ENCODE measurements at regions not wholly inside any gene's neighbourhood (a gene's known extent, or its start where the extent isn't known, plus 50 kb on each side); places are given as distances from the start of the nearest gene placed in this dataset.

DNA sequence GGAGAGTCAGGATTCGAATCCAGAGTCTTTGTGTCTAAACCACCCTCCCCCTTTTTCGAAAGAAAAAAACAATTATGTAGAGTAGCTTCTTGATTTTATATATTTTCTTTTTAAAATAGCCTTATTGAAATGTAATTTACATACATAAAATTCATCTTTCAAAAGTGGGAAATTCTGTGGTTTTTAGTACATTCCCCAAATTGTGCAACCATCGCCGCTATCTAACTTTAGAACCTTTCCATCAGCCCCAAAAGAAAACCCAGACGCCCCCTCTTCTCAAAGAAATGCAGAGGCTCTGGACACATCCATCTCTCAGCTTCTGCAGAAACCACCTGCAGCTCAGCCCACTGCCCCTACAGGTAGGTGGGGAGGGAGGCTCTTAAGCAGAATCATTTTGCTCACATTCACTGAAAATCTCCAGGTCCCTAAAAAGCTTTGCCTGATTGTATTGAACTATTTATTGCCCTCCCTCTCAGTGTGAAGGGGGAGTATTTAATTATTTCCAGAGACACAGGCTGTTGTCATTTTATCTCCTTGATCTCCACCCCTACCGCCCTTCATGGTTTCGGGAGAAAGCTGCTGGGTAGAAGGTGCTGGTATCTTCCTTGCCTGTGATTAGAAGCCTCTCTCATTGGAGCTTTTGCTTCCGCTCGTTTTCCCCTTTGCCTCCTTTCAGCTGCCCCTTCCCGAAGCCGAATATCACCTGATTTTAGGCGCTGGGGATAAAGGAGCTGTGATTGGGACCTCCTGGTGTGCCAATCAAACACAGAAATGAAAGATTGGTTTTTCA lies 68.7 kb upstream of the KCNG1 start:
- DNase-seq: no peak

GRCh38 chr20:51089840-51090239 lies 66.9 kb upstream of the KCNG1 start:
- DNase-seq: no peak

GRCh38 chr20:51089272-51089781 lies 66.4 kb upstream of the KCNG1 start:
- DNase-seq: no peak

DNA sequence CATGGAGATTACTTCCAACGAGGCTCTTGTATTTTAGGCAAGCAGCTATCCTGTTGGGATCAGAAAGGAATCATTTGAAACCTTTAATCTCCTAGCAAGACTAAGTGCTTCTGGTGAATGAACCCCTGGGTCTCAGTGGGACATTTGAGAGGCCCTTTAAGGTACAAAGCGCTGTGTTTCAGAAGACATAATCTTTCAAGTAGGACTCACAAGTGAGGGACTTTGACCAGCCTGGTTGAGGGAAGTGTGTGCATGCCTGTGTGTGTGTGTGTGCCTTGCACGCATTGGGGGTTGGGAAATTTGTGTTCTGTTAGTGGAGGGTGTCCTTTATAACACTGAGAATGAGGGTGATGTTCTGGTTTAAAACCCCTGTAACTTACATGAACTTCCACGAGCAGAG lies 64.4 kb upstream of the KCNG1 start:
- DNase-seq: no peak

DNA sequence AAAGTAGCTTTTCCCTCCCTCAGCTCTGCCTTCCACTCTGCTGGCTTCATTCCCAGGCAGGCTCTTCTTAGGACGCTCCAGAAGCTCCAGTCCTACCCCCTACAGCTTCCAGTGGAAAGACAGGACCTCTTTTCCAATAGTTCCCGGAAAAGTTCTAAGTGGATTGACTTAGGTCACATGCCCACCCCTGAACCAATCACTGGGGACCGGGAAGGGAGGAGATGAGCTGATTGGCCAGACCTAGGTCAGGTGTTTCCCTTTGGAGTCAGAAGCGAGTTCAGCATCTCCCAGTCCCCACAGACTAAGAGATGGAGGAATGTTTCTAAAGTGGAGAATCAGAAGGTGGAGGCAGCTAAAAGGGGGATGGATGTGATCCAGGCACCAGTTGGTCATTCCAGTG lies 62.9 kb upstream of the KCNG1 start:
- DNase-seq: no peak

- DNase-seq: no peak
These were observed 61.9 kb upstream of the KCNG1 start for GRCh38 chr20:51084593-51085377.

DNA sequence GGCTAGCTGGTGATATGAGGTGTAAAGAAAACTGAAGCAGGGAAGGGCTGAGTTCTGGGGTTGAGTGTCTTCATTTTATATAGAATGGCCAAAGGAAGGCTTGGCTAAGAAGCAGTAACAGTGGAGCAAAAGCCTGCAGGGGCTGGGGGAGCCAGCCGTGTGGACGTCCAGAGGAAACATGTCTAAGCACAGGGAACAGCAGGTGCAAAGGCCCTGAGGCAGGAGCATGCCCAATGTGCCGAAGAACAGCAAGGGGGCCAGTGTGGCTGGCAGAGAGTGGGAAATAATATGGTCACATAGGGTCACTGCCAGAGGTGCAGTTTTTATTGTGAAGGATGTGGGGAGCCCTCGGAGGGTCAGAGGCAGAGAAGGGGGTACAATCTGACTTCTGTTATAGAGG lies 60.5 kb upstream of the KCNG1 start:
- DNase-seq: no peak

DNA sequence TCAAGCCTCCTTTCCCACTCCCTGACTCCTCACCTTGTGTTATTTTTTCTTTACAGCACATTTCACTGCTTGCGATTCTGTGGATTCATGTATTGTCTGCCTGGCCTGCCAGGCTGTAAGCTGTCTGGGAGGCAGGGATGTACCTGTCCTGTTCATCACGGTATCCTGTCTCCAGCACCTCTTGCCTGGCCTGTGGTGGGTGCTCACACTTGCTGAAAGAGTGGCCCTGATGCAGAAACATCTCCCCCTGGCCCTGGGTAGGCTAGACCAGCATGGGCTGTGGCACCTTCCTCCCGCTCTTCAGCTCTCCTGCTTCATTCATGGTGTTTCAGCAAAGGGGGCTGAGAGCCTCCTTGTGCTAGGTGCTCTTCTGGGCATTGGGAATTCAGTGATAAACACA lies 60.1 kb upstream of the KCNG1 start:
- no peak for DNase-seq

- DNase-seq: no peak
These were observed 57.6 kb upstream of the KCNG1 start for GRCh38 chr20:51080516-51080915.

GRCh38 chr20:51079488-51079887 lies 56.6 kb upstream of the KCNG1 start:
- no peak for DNase-seq

GRCh38 chr20:51077686-51078060 lies 54.8 kb upstream of the KCNG1 start:
- no peak for DNase-seq

- no peak for DNase-seq
These were observed 54.1 kb upstream of the KCNG1 start for GRCh38 chr20:51076786-51077685.

DNA sequence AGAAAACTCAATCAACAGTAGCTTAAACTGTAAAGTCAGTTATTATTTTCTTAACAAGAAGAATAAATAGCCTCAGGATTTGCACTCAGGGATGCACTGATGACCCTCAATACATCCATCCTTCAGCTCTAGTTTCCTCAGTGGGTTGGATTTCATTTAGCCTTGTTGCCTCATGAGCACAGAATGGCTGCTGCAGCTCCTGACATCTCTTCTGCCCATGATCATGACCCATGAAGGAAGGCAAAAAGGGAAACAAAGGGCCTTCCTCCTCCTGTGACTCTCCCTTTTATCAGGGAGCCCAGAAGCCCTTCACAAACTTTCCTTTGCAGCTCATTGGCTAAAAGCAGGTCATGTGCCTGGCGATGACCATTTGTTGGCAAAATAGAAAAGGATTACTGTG lies 51.2 kb upstream of the KCNG1 start:
- no peak for DNase-seq
